Panc1 (cell line): ENCODE measurements at regions not wholly inside any gene's neighbourhood (a gene's known extent, or its start where the extent isn't known, plus 50 kb on each side); places are given as distances from the start of the nearest gene placed in this dataset.

Source experiments
- CTCF ChIP-seq: fragments of 450-650 bp; IDR thresholded peaks from 2 replicates; pipeline ENCODE4 v1.5.1; 2017; ENCODE audit warnings: mild to moderate bottlenecking
- POLR2AphosphoS5 ChIP-seq: IDR thresholded peaks from 2 replicates; pipeline ENCODE4 v1.6.1; 2012; ENCODE audit warnings: mild to moderate bottlenecking, low read depth, low read length, moderate library complexity
- REST ChIP-seq, 2 experiments: IDR thresholded peaks; 2 replicates each; pipeline ENCODE4 v1.6.1; 2011 to 2012; ENCODE audit warnings: low read depth in 2 of 2, control low read depth in 1 of 2, low read length in 1 of 2, mild to moderate bottlenecking in 1 of 2, moderate library complexity in 1 of 2; ENCODE audit not compliant: insufficient read depth in 1 of 2
- SIN3A ChIP-seq: IDR thresholded peaks from 2 replicates; pipeline ENCODE4 v1.6.1; 2012; ENCODE audit warnings: low read depth, mild to moderate bottlenecking, low read length, moderate library complexity, borderline replicate concordance; ENCODE audit not compliant: insufficient read depth
- TCF7L2 ChIP-seq: IDR thresholded peaks from 2 replicates; pipeline ENCODE4 v1.6.1; 2011; ENCODE audit warnings: mild to moderate bottlenecking, low read depth, low read length, inconsistent platforms

- TF ChIP-seq CTCF = no peak
- no peak for TF ChIP-seq POLR2AphosphoS5
- TF ChIP-seq SIN3A = no peak
- no peak for TF ChIP-seq REST (IDR thresholded peaks at IDR 0.05; ENCODE audit: insufficient read depth in 1 of 2, low read depth in 2 of 2, low read length in 1 of 2)
- no peak for TF ChIP-seq TCF7L2
These were observed 294.6 kb downstream of the GXYLT1 start for GRCh38 chr12:41850046-41850445.
